Esophagus squamous epithelium (tissue), 4 donors: ENCODE measurements at regions not wholly inside any gene's neighbourhood (a gene's known extent, or its start where the extent isn't known, plus 50 kb on each side); places are given as distances from the start of the nearest gene placed in this dataset.

Experiments used
- POLR2A ChIP-seq, 4 donors: fragments of 450-650 bp; IDR thresholded peaks; one replicate each; pipeline ENCODE4 v1.6.1; 2017; ENCODE audit warnings: antibody characterized with exemption in 4 of 4, mild to moderate bottlenecking in 4 of 4, moderate library complexity in 3 of 4
- TF ChIP-seq, protein P1 (sequence below), 6 experiments: fragments of 450-650 bp in 4 of 6; fragments of 200-600 bp in 2 of 6; sonication (generic) in 2 of 6; IDR thresholded peaks; one replicate each; pipeline ENCODE4 v1.5.1; 2016 to 2019; ENCODE audit warnings: antibody characterized with exemption in 6 of 6, mild to moderate bottlenecking in 4 of 6, moderate library complexity in 4 of 6

GRCh38 chr14:104240434-104241157 is 102.2 kb downstream of the KIF26A start:
- TF ChIP-seq, protein P1, sequence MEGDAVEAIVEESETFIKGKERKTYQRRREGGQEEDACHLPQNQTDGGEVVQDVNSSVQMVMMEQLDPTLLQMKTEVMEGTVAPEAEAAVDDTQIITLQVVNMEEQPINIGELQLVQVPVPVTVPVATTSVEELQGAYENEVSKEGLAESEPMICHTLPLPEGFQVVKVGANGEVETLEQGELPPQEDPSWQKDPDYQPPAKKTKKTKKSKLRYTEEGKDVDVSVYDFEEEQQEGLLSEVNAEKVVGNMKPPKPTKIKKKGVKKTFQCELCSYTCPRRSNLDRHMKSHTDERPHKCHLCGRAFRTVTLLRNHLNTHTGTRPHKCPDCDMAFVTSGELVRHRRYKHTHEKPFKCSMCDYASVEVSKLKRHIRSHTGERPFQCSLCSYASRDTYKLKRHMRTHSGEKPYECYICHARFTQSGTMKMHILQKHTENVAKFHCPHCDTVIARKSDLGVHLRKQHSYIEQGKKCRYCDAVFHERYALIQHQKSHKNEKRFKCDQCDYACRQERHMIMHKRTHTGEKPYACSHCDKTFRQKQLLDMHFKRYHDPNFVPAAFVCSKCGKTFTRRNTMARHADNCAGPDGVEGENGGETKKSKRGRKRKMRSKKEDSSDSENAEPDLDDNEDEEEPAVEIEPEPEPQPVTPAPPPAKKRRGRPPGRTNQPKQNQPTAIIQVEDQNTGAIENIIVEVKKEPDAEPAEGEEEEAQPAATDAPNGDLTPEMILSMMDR (IDR thresholded peaks at IDR 0.05), result no peak
- no peak for TF ChIP-seq POLR2A (IDR thresholded peaks at IDR 0.05)
